ENCODE measurements at regions not wholly inside any gene's neighbourhood (a gene's known extent, or its start where the extent isn't known, plus 50 kb on each side); places are given as distances from the start of the nearest gene placed in this dataset.

GRCh38 chr12:61869796-61870195, 390.4 kb upstream of the USP15 start:
- TF ChIP-seq, protein P1, sequence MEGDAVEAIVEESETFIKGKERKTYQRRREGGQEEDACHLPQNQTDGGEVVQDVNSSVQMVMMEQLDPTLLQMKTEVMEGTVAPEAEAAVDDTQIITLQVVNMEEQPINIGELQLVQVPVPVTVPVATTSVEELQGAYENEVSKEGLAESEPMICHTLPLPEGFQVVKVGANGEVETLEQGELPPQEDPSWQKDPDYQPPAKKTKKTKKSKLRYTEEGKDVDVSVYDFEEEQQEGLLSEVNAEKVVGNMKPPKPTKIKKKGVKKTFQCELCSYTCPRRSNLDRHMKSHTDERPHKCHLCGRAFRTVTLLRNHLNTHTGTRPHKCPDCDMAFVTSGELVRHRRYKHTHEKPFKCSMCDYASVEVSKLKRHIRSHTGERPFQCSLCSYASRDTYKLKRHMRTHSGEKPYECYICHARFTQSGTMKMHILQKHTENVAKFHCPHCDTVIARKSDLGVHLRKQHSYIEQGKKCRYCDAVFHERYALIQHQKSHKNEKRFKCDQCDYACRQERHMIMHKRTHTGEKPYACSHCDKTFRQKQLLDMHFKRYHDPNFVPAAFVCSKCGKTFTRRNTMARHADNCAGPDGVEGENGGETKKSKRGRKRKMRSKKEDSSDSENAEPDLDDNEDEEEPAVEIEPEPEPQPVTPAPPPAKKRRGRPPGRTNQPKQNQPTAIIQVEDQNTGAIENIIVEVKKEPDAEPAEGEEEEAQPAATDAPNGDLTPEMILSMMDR (IDR thresholded peaks at IDR 0.05): no peak
- H3K9me3 ChIP-seq: no peaks in the 10 kb centered on the region
- no peaks in the 10 kb centered on the region for H3K36me3 ChIP-seq
- H3K27ac ChIP-seq: no peak overlapping the region
- no peak overlapping the region for H3K4me3 ChIP-seq
- H3K4me1 ChIP-seq: no peaks in the 10 kb centered on the region
- DNase-seq (ENCODE audit: low spot score in 2 of 2): no peak
- no peaks in the 10 kb centered on the region for H3K27me3 ChIP-seq
- intact Hi-C loops (cut with DNase I): no loop called here

DNA sequence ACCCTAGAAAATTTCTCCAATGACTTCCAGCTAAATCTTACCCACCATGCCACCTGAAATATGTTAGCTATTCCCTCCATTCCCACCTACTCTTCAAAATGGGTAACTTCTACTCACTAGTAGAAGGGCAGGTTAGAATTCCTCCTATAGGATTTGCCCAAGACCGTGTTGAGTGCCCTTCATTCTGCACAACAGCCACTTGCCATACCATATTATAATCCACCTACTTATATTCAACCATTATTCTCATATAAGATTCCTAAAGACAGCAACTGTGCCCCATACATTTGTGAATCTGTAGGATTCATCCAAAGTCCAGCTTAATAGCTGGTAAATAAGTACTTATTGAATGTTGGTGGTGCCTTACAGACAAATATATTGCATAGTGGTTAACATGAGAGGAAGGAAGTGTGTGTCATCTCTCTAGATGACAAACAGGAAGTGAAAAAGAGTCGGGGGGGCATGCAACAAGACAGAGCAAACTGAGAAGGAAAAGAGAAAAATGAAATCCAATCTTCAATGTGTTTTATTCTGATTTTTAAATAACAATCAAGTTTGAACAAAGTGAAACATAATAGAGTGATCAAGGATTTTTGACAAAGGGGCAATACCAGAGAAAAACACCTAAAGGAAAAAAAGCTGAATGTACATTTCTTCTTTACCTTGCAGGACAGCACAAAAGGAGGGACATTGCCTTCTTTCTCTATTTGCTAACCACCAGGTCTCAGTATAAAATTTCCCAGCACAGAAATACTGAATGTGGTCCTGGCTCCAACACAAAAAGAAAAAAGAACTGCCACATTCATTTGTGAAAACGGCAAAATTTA, 389.3 kb upstream of the USP15 start:
- Histone ChIP-seq H3K27me3 (no peaks in the 10 kb centered on the region), H3K27ac (no peak overlapping the region), H3K36me3 (no peaks in the 10 kb centered on the region), H3K4me3 (no peak overlapping the region), H3K4me1 (no peaks in the 10 kb centered on the region), H3K9me3 (no peaks in the 10 kb centered on the region)
- TF ChIP-seq, protein P1 (IDR thresholded peaks at IDR 0.05): no peak
- DNase-seq (ENCODE audit: low spot score in 2 of 2): no peak
- intact Hi-C loops (cut with DNase I): no loop called here

- H3K4me1 ChIP-seq: no peaks in the 10 kb centered on the region
- intact Hi-C loops (cut with DNase I): no loop called here
- no peak overlapping the region for H3K4me3 ChIP-seq
- no peak overlapping the region for H3K27ac ChIP-seq
- no peaks in the 10 kb centered on the region for H3K9me3 ChIP-seq
- H3K27me3 ChIP-seq: no peaks in the 10 kb centered on the region
- H3K36me3 ChIP-seq: no peaks in the 10 kb centered on the region
- TF ChIP-seq, protein P1 (IDR thresholded peaks at IDR 0.05): no peak
- DNase-seq (ENCODE audit: low spot score in 2 of 2): no peak
Measured at GRCh38 chr12:61871485-61871810, 388.8 kb upstream of the USP15 start.

GRCh38 chr12:61879229-61879628, 381.0 kb upstream of the USP15 start:
- intact Hi-C loops (cut with DNase I): no loop called here
- H3K27ac ChIP-seq: no peak overlapping the region

GRCh38 chr12:61880186-61880585, 380.0 kb upstream of the USP15 start:
- no peak overlapping the region for H3K4me3 ChIP-seq
- TF ChIP-seq, protein P1 (IDR thresholded peaks at IDR 0.05): no peak
- no peak for DNase-seq (ENCODE audit: low spot score in 2 of 2)
- H3K27ac ChIP-seq: no peak overlapping the region
- H3K4me1 ChIP-seq: peaks cover 0 to 1% of the 10 kb centered on the region in 2 donors
- H3K27me3 ChIP-seq: no peaks in the 10 kb centered on the region
- H3K36me3 ChIP-seq: no peaks in the 10 kb centered on the region
- H3K9me3 ChIP-seq: no peaks in the 10 kb centered on the region
- intact Hi-C loops (cut with DNase I): no loop called here

More at GRCh38 chr12:61879229-61879628, 381.0 kb upstream of the USP15 start:
- no peaks in the 10 kb centered on the region for H3K4me1 ChIP-seq
- no peaks in the 10 kb centered on the region for H3K36me3 ChIP-seq
- DNase-seq (ENCODE audit: low spot score in 2 of 2): no peak
- H3K4me3 ChIP-seq: no peak overlapping the region
- TF ChIP-seq, protein P1 (IDR thresholded peaks at IDR 0.05): no peak
- H3K27me3 ChIP-seq: no peaks in the 10 kb centered on the region
- no peaks in the 10 kb centered on the region for H3K9me3 ChIP-seq

Measured in ascending aorta (tissue), 2 donors.